ENCODE measurements at regions not wholly inside any gene's neighbourhood (a gene's known extent, or its start where the extent isn't known, plus 50 kb on each side); places are given as distances from the start of the nearest gene placed in this dataset.

DNA sequence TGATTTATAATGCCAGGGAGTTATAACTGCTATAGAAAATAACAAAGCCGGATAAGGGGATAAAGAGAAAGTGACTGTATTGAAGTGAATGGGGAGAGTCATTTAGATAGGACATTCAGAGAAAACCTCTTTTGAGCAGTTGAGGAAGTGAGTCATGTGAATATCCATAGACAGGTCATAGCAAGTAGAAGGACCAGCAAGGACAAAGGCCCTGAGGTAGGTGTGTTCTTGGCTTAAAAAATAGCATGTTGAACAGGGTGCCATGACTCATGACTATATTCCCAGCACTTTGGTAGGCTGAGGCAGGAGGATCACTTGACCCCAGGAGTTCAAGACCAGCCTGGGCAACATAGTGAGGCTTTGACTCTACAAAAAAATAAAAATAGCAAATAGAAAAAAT is 51.5 kb upstream of the RAP1B start:
- H3K27me3 ChIP-seq (ENCODE audit: insufficient read depth, low read length): no peaks in the 10 kb centered on the region
- POLR2A ChIA-PET: no interaction called here
- BruUV-seq (replicated peaks): no TSS peak

More for the DNA sequence above, 51.5 kb upstream of the RAP1B start:
- H3K27ac ChIP-seq (ENCODE audit: low read depth, low read length): no peak overlapping the region
- H4K20me1 ChIP-seq (ENCODE audit: insufficient read depth): no peaks in the 10 kb centered on the region
- no peak overlapping the region for H3K9ac ChIP-seq (ENCODE audit: low read length)
- RAD21 ChIA-PET (ENCODE audit: low non-redundant PET in 1 of 2, low total read pairs in 2 of 2, uncharacterized antibody in 2 of 2, unreplicated experiment in 2 of 2): no interaction called here
- no peak overlapping the region for H2AFZ ChIP-seq (ENCODE audit: low read depth, low read length, poor library complexity, severe bottlenecking)
- DNase-seq (ENCODE audit: low read depth, low spot score) (no peak), ATAC-seq (no peak)
- H3K4me1 ChIP-seq (ENCODE audit: control insufficient read depth in 1 of 2, insufficient read depth in 2 of 2, low read length in 2 of 2): peaks cover 0 to 10% of the 10 kb centered on the region in 2 experiments; a peak in 2 of 4 replicates
- intact Hi-C loops (cut with micrococcal nuclease): no loop called here
- peak overlapping the region; percentile 15; the same call in 1 of the 2 replicates for H3K4me2 ChIP-seq (ENCODE audit: low read length)
- CTCF ChIA-PET: no interaction called here
- H3K36me3 ChIP-seq (ENCODE audit: control insufficient read depth in 1 of 2, insufficient read depth in 2 of 2, low read length in 2 of 2): no peaks in the 10 kb centered on the region
- H3K9me3 ChIP-seq (ENCODE audit: control insufficient read depth in 1 of 2, insufficient read depth in 1 of 2, low read depth in 1 of 2, low read length in 2 of 2): no peaks in the 10 kb centered on the region
- H3K79me2 ChIP-seq (ENCODE audit: insufficient read depth, low read length): no peaks in the 10 kb centered on the region
- no peak overlapping the region for H3K4me3 ChIP-seq (replicated peaks in 1 of 2; ENCODE audit: low read depth in 1 of 2, low read length in 2 of 2)
- no peaks in the 10 kb centered on the region for H3K9me2 ChIP-seq (ENCODE audit: insufficient read depth)
- TF ChIP-seq ZNF274 (IDR thresholded peaks at IDR 0.05; ENCODE audit: low read depth, low read length) (no peak), ZFX (IDR thresholded peaks at IDR 0.05) (no peak), SRF (IDR thresholded peaks at IDR 0.05; ENCODE audit: low read depth) (no peak), POLR2AphosphoS5 (IDR thresholded peaks at IDR 0.05; ENCODE audit: low read depth, low read length) (no peak), CBX3 (IDR thresholded peaks at IDR 0.05; ENCODE audit: low read depth) (no peak), YY1 (IDR thresholded peaks at IDR 0.05; ENCODE audit: extremely low read depth, insufficient replicate concordance, low read depth, low read length) (no peak), RAD21 (IDR thresholded peaks at IDR 0.05; ENCODE audit: low read depth) (no peak), EZH2phosphoT487 (IDR thresholded peaks at IDR 0.05; ENCODE audit: borderline replicate concordance) (no peak), TCF7L2 (IDR thresholded peaks at IDR 0.05; ENCODE audit: borderline replicate concordance, extremely low read depth, insufficient read depth, insufficient read length) (no peak), EGR1 (IDR thresholded peaks at IDR 0.05; ENCODE audit: low read depth) (no peak), FOSL1 (IDR thresholded peaks at IDR 0.05; ENCODE audit: low read depth) (no peak), EZH2 (IDR thresholded peaks at IDR 0.05) (no peak), JUND (IDR thresholded peaks at IDR 0.05) (no peak), POLR2A (IDR thresholded peaks at IDR 0.05; ENCODE audit: borderline replicate concordance, extremely low read depth, insufficient read depth, insufficient read length) (no peak), SIN3A (IDR thresholded peaks at IDR 0.05; ENCODE audit: low read depth) (no peak)
- TF ChIP-seq, protein P1, sequence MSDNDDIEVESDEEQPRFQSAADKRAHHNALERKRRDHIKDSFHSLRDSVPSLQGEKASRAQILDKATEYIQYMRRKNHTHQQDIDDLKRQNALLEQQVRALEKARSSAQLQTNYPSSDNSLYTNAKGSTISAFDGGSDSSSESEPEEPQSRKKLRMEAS (IDR thresholded peaks at IDR 0.05): no peak
- TF ChIP-seq, protein P2, sequence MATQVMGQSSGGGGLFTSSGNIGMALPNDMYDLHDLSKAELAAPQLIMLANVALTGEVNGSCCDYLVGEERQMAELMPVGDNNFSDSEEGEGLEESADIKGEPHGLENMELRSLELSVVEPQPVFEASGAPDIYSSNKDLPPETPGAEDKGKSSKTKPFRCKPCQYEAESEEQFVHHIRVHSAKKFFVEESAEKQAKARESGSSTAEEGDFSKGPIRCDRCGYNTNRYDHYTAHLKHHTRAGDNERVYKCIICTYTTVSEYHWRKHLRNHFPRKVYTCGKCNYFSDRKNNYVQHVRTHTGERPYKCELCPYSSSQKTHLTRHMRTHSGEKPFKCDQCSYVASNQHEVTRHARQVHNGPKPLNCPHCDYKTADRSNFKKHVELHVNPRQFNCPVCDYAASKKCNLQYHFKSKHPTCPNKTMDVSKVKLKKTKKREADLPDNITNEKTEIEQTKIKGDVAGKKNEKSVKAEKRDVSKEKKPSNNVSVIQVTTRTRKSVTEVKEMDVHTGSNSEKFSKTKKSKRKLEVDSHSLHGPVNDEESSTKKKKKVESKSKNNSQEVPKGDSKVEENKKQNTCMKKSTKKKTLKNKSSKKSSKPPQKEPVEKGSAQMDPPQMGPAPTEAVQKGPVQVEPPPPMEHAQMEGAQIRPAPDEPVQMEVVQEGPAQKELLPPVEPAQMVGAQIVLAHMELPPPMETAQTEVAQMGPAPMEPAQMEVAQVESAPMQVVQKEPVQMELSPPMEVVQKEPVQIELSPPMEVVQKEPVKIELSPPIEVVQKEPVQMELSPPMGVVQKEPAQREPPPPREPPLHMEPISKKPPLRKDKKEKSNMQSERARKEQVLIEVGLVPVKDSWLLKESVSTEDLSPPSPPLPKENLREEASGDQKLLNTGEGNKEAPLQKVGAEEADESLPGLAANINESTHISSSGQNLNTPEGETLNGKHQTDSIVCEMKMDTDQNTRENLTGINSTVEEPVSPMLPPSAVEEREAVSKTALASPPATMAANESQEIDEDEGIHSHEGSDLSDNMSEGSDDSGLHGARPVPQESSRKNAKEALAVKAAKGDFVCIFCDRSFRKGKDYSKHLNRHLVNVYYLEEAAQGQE (IDR thresholded peaks at IDR 0.05; ENCODE audit: low read depth): no peak
- TF ChIP-seq, protein P3, sequence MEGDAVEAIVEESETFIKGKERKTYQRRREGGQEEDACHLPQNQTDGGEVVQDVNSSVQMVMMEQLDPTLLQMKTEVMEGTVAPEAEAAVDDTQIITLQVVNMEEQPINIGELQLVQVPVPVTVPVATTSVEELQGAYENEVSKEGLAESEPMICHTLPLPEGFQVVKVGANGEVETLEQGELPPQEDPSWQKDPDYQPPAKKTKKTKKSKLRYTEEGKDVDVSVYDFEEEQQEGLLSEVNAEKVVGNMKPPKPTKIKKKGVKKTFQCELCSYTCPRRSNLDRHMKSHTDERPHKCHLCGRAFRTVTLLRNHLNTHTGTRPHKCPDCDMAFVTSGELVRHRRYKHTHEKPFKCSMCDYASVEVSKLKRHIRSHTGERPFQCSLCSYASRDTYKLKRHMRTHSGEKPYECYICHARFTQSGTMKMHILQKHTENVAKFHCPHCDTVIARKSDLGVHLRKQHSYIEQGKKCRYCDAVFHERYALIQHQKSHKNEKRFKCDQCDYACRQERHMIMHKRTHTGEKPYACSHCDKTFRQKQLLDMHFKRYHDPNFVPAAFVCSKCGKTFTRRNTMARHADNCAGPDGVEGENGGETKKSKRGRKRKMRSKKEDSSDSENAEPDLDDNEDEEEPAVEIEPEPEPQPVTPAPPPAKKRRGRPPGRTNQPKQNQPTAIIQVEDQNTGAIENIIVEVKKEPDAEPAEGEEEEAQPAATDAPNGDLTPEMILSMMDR (IDR thresholded peaks at IDR 0.05 in 2 of 3, conservative IDR thresholded peaks at IDR 0.05 in 1 of 3; ENCODE audit: borderline replicate concordance in 1 of 3, insufficient read depth in 1 of 3, low read depth in 2 of 3, low read length in 2 of 3): no peak
- TF ChIP-seq, protein P4, sequence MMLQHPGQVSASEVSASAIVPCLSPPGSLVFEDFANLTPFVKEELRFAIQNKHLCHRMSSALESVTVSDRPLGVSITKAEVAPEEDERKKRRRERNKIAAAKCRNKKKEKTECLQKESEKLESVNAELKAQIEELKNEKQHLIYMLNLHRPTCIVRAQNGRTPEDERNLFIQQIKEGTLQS (IDR thresholded peaks at IDR 0.05): no peak
- TF ChIP-seq, protein P5, sequence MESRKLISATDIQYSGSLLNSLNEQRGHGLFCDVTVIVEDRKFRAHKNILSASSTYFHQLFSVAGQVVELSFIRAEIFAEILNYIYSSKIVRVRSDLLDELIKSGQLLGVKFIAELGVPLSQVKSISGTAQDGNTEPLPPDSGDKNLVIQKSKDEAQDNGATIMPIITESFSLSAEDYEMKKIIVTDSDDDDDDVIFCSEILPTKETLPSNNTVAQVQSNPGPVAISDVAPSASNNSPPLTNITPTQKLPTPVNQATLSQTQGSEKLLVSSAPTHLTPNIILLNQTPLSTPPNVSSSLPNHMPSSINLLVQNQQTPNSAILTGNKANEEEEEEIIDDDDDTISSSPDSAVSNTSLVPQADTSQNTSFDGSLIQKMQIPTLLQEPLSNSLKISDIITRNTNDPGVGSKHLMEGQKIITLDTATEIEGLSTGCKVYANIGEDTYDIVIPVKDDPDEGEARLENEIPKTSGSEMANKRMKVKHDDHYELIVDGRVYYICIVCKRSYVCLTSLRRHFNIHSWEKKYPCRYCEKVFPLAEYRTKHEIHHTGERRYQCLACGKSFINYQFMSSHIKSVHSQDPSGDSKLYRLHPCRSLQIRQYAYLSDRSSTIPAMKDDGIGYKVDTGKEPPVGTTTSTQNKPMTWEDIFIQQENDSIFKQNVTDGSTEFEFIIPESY (IDR thresholded peaks at IDR 0.05; ENCODE audit: extremely low read depth, insufficient replicate concordance, low read length): no peak
